Activated CD8-positive, alpha-beta memory T cell treated with anti-CD3 and anti-CD28 coated beads for 36 hours (primary cell): ENCODE measurements at regions not wholly inside any gene's neighbourhood (a gene's known extent, or its start where the extent isn't known, plus 50 kb on each side); places are given as distances from the start of the nearest gene placed in this dataset.

Experiments used
- CTCF ChIA-PET: fragments of 350-600 bp; sonication (Branson Sonifier 250); formaldehyde crosslinking; loops from one replicate; lab custom pipeline; 2021; ENCODE audit warnings: antibody characterized with exemption; lab: Charles Lee
- POLR2A ChIA-PET: fragments of 350-600 bp; sonication (Branson Sonifier 250); formaldehyde crosslinking; loops from one replicate; lab custom pipeline; 2021; ENCODE audit warnings: antibody characterized with exemption; lab: Charles Lee

DNA sequence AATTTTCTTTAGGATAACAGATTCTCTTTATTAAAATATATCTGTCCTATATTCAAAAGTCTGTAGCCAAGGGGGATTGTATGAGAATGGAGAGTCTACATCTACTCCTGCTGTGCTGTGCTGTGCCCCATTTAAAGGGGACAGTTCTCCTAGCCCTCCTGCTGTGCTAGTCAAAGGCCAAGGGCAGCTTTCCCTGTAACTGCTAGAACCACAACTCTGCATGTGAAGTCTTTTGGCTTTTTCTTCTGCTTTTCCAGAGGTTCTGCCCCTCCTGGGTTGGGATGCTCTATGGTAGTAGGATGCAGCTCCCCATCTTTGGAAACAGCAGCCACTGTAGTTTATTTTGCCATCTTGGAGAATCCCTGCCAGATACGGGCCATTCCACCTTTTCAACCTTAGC lies 197.5 kb upstream of the JUN start:
- ChIA-PET POLR2A (no interaction called here), CTCF (no interaction called here)

GRCh38 chr1:58982259-58982998 lies 198.6 kb upstream of the JUN start:
- CTCF ChIA-PET: no interaction called here
- POLR2A ChIA-PET: no interaction called here

- POLR2A ChIA-PET: no interaction called here
- CTCF ChIA-PET: no interaction called here
Observed at GRCh38 chr1:58983162-58983561, 199.3 kb upstream of the JUN start.

- ChIA-PET CTCF (interaction anchor here (0.7 kb wide), 1 partner anchor 81 kb away, joined by 3 read pairs; no protein-coding TSS in a partner anchor), POLR2A (interaction anchor here (0.6 kb wide), 1 partner anchor 128 kb away, joined by 3 read pairs; no protein-coding TSS in a partner anchor)
Observed at GRCh38 chr1:58983633-58984245, 199.9 kb upstream of the JUN start.

GRCh38 chr1:58986996-58987767 lies 203.3 kb upstream of the JUN start:
- POLR2A ChIA-PET: interaction anchor here (0.9 kb wide), 1 partner anchor 158 kb away, joined by 3 read pairs; no protein-coding TSS in a partner anchor
- CTCF ChIA-PET: no interaction called here

DNA sequence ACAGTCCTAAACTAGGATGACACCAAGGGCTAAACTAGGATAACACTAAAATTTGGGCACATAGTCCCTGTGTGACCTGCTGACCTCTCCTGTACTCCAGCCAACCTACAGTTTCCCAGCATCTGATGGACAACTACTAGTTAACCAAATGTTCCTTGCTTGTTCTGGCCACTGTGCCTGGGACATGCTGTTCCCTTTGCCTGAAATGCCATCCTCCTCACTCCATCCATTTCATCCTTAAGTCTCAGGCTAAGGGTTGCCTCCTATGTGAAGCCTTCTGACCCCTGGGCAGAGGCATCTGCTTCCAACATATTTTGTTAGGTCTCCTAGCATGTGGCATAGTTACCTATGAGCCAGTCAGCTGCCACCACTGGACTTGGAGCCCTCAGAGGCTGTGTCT lies 204.9 kb upstream of the JUN start:
- ChIA-PET CTCF (no interaction called here), POLR2A (no interaction called here)

DNA sequence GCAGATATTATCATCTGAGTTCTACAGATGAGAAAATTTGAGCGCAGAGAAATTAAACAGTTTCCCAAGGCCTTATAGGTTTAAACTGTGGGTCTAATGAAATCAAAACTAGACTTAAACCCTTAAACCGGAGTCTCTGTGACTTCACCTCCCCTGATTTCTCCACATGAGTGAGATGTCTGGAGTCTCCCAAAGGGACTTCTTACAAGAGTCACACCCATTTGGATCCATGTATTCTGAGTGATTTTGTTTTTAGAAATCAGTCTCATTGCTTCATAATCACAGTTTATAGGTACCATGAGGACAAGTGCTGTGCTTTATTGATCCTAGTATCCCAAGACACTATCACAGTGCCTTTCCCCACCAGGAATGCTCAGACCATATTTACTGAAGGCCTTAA lies 206.0 kb upstream of the JUN start:
- POLR2A ChIA-PET: no interaction called here

DNA sequence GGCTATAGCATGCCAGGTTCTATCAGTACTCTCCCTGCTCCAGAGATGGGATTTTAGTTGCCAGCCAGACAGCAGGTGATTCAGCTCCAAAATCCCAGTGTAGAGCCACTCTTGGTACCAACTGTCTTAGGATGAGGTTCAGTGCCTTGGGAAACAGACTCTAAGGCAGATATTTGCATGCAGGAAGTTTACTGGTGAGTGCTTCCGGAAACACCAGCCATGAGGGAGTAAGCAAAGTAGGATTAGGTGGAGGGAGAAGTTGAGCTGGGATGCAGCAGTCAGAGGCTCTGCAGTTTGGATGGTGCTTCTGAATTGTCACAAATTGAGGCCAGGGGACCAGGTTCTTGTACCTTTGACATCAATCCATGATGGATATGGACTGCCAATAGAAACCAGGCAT lies 207.5 kb upstream of the JUN start:
- ChIA-PET POLR2A (interaction anchor here (0.6 kb wide), 1 partner anchor 271 kb away, joined by 6 read pairs; no protein-coding TSS in a partner anchor), CTCF (interaction anchor here (0.6 kb wide), 1 partner anchor 206 kb away, joined by 4 read pairs; no protein-coding TSS in a partner anchor)

More for the DNA sequence above, 206.0 kb upstream of the JUN start:
- CTCF ChIA-PET: no interaction called here

DNA sequence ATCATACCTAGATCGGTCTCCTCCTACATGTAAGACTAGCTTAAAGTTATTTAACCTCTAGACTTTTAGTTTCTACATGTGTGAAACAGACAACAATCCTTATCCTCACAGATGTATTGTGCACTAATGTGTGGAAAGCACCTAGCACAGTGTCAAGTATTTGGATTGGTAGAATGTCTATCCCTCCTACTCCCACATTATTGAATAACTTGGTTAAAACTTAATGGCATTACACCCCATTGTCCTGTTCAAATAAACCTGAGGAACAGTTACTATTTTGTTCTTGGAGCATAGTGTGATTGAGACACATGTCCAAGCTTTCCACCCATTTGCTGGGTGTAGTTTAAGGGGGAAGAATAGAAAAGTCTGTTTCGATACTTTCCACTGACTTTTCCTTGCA lies 208.8 kb upstream of the JUN start:
- ChIA-PET CTCF (no interaction called here), POLR2A (no interaction called here)

DNA sequence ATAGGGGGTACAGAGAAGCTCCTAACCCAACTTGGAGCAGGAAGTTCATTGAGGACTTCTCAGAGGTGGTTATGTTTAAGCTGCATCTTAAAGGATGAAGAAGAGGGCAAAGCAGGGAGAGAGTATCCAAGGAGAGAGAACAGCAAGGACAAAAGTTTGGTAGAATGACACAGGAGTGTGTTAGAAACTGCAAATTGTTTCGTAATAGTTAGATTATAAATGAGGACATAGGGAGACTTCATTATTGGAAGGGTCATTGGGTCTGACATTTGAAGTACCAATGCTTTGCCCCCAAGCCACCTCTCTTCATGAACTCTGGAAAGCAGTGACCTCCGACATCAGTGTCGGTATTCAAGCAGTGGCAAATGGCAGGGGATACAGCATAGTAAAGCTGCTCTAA lies 209.6 kb upstream of the JUN start:
- CTCF ChIA-PET: no interaction called here
- POLR2A ChIA-PET: no interaction called here

DNA sequence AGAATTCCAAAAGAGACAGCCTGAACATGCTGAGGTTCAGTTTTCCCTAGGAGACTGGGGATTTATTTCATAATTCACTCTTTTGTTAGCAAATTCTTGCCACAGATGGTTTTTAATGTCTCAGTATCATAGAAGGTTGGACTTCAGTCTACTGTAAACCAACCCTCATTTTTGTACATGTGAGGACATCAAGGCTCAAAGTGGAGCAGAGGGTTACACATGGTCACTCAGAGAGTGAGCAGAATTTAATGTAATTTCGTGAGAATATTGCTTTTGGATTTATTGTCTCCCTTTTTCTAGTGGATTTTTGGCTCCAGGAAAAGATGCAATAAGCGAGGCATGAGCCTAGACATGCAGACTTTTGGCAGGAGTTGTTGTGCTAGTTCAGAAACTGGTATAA lies 210.8 kb upstream of the JUN start:
- ChIA-PET POLR2A (no interaction called here), CTCF (no interaction called here)

DNA sequence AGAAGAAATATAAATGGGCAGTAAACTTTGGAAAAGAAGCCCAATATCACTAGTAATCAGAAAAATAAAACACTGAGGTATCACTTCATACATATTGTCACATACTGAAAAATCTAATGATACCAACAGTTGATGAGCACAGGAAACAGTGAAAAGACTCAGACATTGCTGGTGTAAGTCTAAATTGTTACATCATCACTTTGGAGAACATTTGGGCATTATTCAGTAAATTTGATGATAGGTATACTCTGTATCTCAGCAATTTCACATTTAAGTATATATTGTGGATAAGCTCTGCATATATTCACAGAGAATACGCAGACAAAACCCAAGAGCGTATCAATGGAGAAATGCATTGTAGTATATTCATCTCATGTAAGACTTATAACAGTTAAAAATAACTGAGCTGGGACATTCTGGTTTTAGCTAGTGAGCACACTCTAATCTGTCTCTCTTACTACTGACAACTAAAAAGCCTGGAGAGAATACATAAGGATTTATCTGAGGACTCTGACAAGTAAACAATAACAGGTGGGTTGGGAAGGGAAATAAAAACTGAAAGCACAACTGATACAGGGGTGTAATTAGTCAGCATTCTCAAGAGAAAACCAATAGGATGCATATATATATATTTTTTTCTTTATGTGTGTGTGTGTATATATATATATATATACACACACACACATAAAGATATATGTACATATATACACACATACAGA lies 212.7 kb upstream of the JUN start:
- CTCF ChIA-PET: interaction anchor here (1.5 kb wide), 1 partner anchor 17 kb away, joined by 5 read pairs; no protein-coding TSS in a partner anchor
- POLR2A ChIA-PET: no interaction called here

DNA sequence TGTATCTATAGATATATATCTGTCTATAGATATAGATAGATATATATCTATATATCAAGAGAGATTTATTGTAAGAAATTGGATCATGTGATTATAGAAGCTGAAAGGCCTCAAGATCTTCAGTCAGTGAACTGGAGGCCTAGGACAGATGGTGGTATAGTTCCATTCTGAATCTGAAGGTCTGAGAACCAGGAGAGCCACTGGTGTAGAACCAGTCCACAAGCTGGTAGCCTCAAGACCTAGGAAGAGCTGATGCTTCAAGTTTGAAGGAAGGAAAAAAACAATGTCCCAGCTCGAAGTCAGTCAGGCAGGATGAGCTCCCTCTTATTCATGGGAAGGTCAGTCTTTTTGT lies 213.2 kb upstream of the JUN start:
- CTCF ChIA-PET: interaction anchor here (1.5 kb wide), 1 partner anchor 17 kb away, joined by 5 read pairs; no protein-coding TSS in a partner anchor

DNA sequence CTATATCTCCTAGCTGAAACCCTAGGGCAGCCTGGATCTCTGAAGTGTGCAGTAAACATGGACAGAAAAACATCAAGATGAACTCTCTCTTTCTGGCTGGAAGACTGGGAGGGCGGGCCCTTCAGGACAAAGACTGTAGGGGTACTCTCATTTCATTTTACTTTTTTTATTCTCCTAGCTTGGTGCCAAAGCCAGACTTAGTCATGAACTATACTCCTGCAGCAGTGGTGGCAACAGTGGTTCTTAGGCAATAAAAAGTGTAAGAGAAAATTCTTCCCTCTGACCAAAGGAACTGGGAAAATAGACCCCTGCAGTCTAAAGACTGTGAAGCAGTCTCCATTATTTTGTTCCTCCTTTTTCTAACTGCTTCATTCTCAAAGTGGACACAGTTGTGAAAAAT lies 213.8 kb upstream of the JUN start:
- CTCF ChIA-PET: interaction anchor here (1.5 kb wide), 1 partner anchor 18 kb away, joined by 5 read pairs; no protein-coding TSS in a partner anchor
- POLR2A ChIA-PET: no interaction called here

More for the DNA sequence above, 213.2 kb upstream of the JUN start:
- POLR2A ChIA-PET: no interaction called here

- ChIA-PET CTCF (interaction anchor here (1.2 kb wide), 1 partner anchor 11 kb away, joined by 3 read pairs; no protein-coding TSS in a partner anchor), POLR2A (interaction anchor here (0.8 kb wide), 1 partner anchor 408 kb away, joined by 3 read pairs; no protein-coding TSS in a partner anchor)
Observed at GRCh38 chr1:58999676-59000075, 215.8 kb upstream of the JUN start.

- CTCF ChIA-PET: no interaction called here
- POLR2A ChIA-PET: no interaction called here
Observed at GRCh38 chr1:59004755-59005154, 220.9 kb upstream of the JUN start.

DNA sequence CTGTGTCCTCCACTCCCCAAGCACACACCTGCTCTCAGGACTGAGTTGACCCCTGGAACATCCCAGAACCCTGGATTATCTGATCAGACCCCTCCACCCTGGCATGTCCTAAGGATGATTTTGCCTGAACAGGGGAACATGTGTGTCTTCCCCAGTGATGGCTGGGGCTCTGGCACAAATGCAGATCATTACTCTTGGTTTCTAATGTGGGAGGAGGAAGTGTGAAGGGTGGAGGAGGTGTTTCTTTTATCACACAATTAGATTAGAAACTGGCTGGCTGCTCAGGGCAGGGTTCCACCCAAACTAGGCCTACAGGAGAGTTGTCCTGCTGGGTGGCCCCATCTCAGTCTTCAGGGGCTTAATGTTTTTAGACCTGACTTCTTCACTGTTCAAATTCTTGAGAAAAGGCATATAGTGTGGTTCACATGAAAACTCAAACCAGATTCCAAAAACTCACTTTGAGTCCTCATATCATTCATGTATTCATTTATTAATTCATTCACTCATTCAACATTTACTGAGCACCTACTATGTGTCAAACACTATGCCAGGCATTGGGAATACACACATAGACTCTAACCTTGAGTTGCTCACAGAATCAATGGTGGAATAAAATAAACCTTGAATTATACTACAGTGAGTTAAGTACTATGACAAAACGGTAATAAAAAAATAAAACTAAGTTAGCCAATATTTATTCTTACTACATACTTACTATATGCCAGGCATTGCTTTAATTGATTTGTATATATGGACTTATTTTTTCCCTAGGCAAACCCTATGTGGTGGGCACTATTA lies 221.8 kb upstream of the JUN start:
- CTCF ChIA-PET: interaction anchor here (0.7 kb wide), 1 partner anchor 25 kb away, joined by 3 read pairs; no protein-coding TSS in a partner anchor
- POLR2A ChIA-PET: no interaction called here

- ChIA-PET POLR2A (no interaction called here), CTCF (interaction anchor here (0.7 kb wide), 1 partner anchor 24 kb away, joined by 3 read pairs; no protein-coding TSS in a partner anchor)
Observed at GRCh38 chr1:59006289-59006658, 222.4 kb upstream of the JUN start.
